GM21360 (cell line): ENCODE measurements at regions not wholly inside any gene's neighbourhood (a gene's known extent, or its start where the extent isn't known, plus 50 kb on each side); places are given as distances from the start of the nearest gene placed in this dataset.

Experiments
- ATAC-seq: cut with Tn5 transposase; IDR thresholded peaks from one replicate; pipeline ENCODE4 v1.9.1; 2021; ENCODE audit warnings: mild to moderate bottlenecking, moderate library complexity; ENCODE audit not compliant: unreplicated experiment

GRCh38 chr7:124351950-124352349 lies 319.1 kb upstream of the TMEM229A start:
- ATAC-seq: no peak

GRCh38 chr7:124349443-124349842 lies 316.6 kb upstream of the TMEM229A start:
- no peak for ATAC-seq

DNA sequence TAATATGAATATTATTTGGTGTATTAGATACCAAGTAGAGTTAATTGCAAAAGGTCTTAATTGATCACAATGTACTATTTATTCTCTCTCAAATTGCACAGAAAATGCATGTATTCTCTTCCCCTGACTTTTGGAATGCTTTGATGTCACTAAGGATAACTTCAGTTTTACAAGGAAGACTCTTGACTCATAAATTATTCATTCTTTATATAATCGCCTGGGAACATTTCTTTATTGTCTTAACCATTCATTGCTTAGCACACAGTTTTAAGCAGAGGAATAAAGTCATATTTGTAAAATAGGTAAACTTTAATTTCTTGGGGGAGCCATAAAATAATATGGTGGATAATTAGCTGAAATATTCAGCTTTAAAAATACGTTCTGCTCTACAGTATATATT lies 306.0 kb upstream of the TMEM229A start:
- no peak for ATAC-seq

DNA sequence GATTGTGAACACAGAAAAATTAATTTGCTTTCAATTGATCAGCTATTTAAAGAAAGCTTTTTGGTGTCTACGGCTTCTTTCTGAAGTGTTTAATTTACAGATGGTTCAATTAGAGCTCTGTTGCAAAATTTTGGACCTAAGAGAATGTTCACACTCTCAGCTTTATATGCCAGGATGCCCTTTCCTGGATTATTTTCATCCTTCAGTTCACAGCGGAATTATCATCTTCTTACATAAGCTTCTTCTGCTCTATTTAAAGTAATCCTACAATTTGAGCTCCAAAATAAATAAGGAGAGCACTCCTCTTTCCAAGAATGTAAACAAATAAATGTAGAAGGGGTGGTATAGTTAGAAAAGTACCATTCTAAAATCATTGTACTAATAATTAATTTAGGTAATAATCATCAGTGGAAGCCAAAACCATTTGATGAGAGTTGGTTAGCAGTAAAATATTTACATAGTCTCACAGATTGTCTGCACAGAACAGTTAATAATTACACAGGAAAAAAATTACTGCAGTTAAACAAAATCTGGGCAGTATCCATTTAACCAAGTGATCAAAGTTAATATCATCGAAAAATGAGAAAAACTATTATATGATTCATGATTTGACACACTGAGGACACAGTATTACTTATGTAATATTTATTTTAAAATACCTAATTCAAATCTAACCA lies 298.0 kb upstream of the TMEM229A start:
- ATAC-seq: no peak

- no peak for ATAC-seq
These were observed 295.9 kb upstream of the TMEM229A start for GRCh38 chr7:124328774-124329173.

GRCh38 chr7:124324262-124324661 lies 291.4 kb upstream of the TMEM229A start:
- ATAC-seq: no peak

DNA sequence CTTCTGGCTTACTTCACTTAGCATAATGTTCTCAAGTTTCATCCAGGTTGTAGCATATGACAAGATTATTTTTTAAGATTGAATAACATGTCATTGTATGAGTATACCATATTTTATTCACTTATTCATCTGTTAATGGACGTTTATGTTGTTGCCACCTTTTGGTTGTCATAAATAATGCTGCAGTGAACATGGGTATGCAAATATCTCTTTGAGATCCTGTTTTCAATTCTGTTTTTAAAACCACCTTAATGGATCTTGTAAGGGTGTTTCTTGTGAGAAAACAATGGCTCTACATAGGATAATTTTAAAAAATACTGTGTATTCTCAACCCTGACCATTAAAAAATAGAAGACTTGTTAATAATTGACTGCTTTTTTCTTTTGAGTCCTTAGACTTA lies 290.7 kb upstream of the TMEM229A start:
- ATAC-seq: no peak

GRCh38 chr7:124322561-124322960 lies 289.7 kb upstream of the TMEM229A start:
- no peak for ATAC-seq

DNA sequence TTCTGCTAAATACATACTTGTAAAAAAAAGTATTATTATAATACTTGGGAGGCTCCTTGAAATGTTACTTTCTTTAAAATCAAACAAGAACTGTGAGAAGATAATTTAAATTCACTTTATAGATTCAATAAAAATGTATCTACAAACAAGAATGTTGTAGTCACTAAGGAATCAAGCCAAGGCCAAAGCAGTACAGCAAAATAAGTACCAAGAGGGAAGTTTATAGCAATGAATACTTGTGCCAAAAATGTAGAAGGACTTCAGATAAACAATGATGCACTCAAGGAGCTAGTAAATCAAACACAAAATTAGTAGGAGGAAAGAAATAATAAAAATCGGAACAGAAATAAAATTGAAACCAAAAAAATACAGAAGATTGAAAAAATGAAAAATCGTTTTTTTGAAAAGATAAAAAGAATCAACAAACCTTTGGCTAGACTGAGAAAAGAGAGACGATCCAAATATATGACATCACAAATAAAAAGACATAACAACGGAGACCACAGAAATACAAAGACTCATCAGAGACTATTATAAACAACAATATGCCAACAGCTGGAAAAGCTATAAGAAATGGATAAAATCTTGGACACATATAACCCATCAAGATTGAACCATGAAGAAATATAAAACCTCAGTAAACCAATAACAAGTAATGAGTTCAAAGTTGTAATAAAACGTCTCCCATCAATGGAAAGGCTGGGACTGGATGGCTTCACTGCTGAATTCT lies 286.0 kb upstream of the TMEM229A start:
- no peak for ATAC-seq

DNA sequence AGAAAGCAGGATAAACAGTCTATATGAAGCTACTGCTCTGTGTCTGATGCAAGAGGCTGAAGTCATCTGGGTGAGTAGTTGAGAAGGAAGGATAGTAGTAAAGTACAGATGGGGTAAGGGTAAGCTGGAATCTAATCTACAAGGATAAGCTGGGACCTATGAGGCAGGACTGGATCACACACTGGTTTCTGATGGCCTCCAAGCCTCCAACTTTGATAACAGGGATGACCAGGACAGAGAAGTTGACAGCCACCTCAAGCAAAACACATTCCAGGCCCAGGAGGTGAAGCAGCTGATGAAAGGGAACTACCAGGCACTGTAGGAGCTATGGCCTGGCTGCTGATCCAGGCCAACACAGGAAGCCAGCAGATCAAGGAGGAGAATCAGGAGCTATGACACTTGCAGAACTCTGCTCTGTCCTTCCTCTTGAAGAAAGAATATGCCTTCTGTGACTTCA lies 278.1 kb upstream of the TMEM229A start:
- no peak for ATAC-seq

DNA sequence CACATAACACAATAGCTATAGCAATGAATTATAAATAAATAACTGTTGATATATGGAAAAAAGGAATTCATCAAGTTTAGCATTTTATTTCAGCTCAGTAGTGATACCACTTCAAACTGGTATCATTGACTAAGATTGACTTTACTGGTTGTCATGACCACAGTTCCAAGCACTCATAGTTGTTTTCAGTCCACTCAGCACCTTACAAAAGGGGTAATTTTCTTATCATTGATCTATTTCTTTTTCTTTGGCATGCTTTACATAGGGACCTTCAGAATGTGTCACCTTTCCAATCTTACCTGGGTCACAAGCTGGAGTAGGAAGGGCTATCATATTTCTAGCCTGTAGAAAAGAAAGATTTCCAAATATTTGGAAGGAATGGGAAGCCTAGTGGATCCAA lies 275.5 kb upstream of the TMEM229A start:
- ATAC-seq: no peak

DNA sequence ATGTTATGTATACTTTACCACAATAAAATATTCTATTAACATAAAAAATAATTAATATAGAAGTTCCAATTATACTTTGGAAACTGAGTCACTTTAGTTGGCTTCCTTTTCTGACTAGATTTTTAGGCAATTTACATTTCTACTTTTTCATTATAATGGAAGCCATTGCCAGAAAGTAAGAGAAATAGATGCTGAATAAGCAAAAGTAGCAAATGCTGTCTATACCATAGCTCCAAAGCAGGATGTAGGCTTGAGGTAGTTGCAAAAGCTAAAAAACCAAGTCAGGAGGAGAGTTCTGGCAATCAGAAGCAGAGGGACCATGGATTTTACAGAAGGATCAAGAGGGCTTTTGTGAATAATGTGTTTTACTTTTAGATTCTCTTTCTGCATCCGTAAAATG lies 262.4 kb upstream of the TMEM229A start:
- no peak for ATAC-seq

DNA sequence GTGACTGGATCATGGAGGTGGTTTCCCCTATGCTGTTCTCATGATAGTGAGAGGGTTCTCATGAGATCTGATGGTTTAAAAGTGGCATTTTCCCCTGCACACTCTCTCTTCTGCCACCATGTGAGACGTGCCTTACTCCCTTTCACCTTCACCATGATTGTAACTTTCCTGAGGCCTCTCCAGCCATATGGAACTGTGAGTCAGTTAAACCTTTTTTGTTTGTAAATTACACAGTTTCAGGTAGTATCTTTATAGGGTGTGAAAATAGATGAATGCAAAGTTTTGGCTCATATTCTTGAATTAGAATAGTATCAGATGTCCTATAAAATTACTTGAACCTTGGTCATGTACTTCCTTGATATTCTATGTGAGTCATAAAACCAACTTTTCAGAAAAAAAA lies 252.1 kb upstream of the TMEM229A start:
- no peak for ATAC-seq

- ATAC-seq: peak; percentile 99
These were observed 243.2 kb upstream of the TMEM229A start for GRCh38 chr7:124276005-124276622.

GRCh38 chr7:124275411-124275810 lies 242.5 kb upstream of the TMEM229A start:
- no peak for ATAC-seq

DNA sequence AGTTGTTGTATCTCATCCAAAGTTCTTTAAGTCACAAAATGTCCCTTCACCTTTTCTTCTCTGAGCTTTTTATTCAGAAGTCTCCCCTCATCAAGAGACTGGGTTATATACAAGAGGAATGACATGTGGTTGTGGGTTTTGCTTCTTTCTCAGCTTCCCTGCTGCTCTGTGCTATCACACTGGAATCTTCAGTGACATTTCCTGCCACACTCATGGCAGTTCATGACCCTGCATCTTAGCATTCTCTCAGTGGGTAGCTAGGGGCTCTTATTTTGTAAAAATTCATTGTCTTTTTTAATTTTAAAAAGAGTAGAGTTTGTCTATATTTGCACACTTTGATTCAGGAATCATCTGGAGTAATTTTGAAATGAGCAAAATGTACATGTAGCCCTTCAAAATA lies 236.9 kb upstream of the TMEM229A start:
- ATAC-seq: no peak

- ATAC-seq: no peak
These were observed 234.3 kb upstream of the TMEM229A start for GRCh38 chr7:124267154-124267553.

- peak; percentile 96 for ATAC-seq
These were observed 230.5 kb upstream of the TMEM229A start for GRCh38 chr7:124263232-124263827.

- ATAC-seq: no peak
These were observed 228.8 kb upstream of the TMEM229A start for GRCh38 chr7:124261710-124262109.

DNA sequence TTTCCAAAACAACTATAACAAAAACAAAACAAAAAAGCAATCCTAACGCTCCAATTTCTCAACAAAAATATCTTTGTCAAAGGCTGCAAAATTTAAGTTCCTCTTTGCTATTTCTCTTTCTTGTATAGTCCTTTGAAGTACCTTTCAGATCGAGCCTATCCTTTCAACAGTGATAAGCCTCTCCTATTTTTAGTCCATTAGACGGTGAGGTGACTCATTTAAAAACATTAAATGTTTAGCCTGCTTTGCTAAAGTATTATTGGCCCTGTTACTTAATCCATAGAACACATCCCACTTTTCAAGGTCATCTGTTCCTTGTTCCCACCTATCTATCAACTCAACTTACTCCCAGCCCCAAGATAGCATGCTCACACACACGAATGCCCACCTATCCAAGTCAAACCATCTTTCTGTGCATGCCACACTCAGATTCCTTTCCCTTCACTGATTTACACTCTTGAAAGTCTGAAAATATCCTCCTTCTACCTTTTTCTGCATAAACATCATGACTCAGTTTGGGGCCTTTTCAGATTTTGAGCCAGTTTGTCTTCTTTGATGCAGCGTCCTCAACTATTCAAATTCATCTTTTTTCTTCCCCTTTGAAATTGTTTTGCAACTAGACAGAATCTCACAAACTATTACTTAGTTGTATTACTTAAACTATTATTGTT lies 224.9 kb upstream of the TMEM229A start:
- ATAC-seq: peak; percentile 86

GRCh38 chr7:124255041-124255655 lies 222.3 kb upstream of the TMEM229A start:
- ATAC-seq: no peak
